ENCODE measurements at regions not wholly inside any gene's neighbourhood (a gene's known extent, or its start where the extent isn't known, plus 50 kb on each side); places are given as distances from the start of the nearest gene placed in this dataset.
"Not testable (repeated sequence)": the region's sequence is repeated elsewhere in the genome, so short reads cannot be mapped to it uniquely, and the experiment has no call there.

DNA sequence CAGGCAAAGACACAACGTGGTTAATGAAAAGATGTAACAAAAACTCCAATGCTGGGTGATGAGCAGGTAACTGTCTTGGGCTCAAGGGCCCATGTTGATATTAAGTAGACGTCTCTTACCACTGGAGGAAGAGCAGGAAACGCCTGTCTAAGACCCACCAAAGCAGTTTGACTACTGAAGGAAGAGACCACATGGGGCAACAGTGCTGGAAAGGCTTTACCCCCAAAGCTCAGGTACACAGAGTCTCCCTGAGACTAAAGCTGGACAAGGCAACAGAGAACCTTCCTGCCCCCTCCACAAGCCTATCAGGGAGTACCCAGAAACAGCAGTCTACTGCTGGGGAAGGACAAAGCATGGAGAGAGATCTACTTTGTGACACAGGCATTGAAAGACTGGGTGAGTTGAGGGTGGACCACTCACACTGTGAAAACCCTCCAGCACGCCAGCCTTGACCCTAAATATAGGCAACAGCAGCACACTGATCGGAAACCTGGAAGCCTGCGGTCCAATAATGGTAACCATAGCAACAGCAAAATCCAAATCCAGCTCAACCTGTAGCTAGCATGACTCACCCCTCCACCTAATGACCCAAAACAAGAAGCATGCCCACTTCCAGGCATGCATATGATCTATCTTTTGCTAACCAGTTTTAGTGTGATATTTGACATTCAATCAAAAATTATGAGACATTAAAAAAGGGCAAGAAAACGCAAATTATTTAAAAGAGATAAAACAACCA lies 270.5 kb upstream of the SDK2 start:
- no peaks in the 10 kb centered on the region for H3K27me3 Mint-ChIP-seq (ENCODE audit: unreplicated experiment)
- H3K4me1 Mint-ChIP-seq (ENCODE audit: unreplicated experiment) = no peaks in the 10 kb centered on the region
- DNase-seq (ENCODE audit: low spot score) = no peak

GRCh38 chr17:73919033-73919432 lies 274.8 kb upstream of the SDK2 start:
- H3K27me3 Mint-ChIP-seq (ENCODE audit: unreplicated experiment); DNase-seq (ENCODE audit: low spot score); H3K27ac Mint-ChIP-seq (ENCODE audit: unreplicated experiment); H3K9me3 Mint-ChIP-seq (ENCODE audit: unreplicated experiment); H3K4me1 Mint-ChIP-seq (ENCODE audit: unreplicated experiment); H3K36me3 Mint-ChIP-seq (ENCODE audit: low read depth, unreplicated experiment); H3K4me3 Mint-ChIP-seq (ENCODE audit: unreplicated experiment): not testable (repeated sequence)

More for the DNA sequence above, 270.5 kb upstream of the SDK2 start:
- H3K27ac Mint-ChIP-seq (ENCODE audit: unreplicated experiment) = no peak overlapping the region
- H3K36me3 Mint-ChIP-seq (ENCODE audit: low read depth, unreplicated experiment) = no peaks in the 10 kb centered on the region
- TF ChIP-seq CTCF (IDR thresholded peaks at IDR 0.05; ENCODE audit: unreplicated experiment) = no peak
- H3K9me3 Mint-ChIP-seq (ENCODE audit: unreplicated experiment) = no peaks in the 10 kb centered on the region
- no peak overlapping the region for H3K4me3 Mint-ChIP-seq (ENCODE audit: unreplicated experiment)

- Mint-ChIP-seq H3K27ac (ENCODE audit: unreplicated experiment) (no peak overlapping the region), H3K9me3 (ENCODE audit: unreplicated experiment) (no peaks in the 10 kb centered on the region), H3K4me1 (ENCODE audit: unreplicated experiment) (no peaks in the 10 kb centered on the region), H3K36me3 (ENCODE audit: low read depth, unreplicated experiment) (no peaks in the 10 kb centered on the region), H3K27me3 (ENCODE audit: unreplicated experiment) (no peaks in the 10 kb centered on the region), H3K4me3 (ENCODE audit: unreplicated experiment) (no peak overlapping the region)
- no peak for DNase-seq (ENCODE audit: low spot score)
- TF ChIP-seq CTCF (IDR thresholded peaks at IDR 0.05; ENCODE audit: unreplicated experiment) = no peak
Measured at GRCh38 chr17:73921306-73921705, 277.1 kb upstream of the SDK2 start.

- no peaks in the 10 kb centered on the region for H3K27me3 Mint-ChIP-seq (ENCODE audit: unreplicated experiment)
- no peak for TF ChIP-seq CTCF (IDR thresholded peaks at IDR 0.05; ENCODE audit: unreplicated experiment)
- no peak overlapping the region for H3K4me3 Mint-ChIP-seq (ENCODE audit: unreplicated experiment)
- H3K9me3 Mint-ChIP-seq (ENCODE audit: unreplicated experiment) = no peaks in the 10 kb centered on the region
- no peak overlapping the region for H3K27ac Mint-ChIP-seq (ENCODE audit: unreplicated experiment)
- no peaks in the 10 kb centered on the region for H3K4me1 Mint-ChIP-seq (ENCODE audit: unreplicated experiment)
- H3K36me3 Mint-ChIP-seq (ENCODE audit: low read depth, unreplicated experiment) = no peaks in the 10 kb centered on the region
- no peak for DNase-seq (ENCODE audit: low spot score)
Measured at GRCh38 chr17:73924114-73924908, 279.2 kb upstream of the RPL38 start.

DNA sequence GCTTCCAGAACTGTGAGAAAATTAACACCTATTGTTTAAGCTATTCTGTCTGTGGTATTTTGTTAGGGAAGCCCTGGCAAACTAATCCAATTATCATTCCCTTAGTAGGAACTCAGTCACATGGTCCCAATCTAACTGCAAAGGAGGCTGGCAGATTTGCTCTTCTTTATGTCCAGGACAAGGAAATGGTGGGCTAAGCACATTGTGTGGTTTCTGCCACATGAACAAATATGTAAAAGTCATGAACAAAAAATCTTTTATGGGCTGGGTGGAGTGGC lies 278.6 kb upstream of the RPL38 start:
- peaks cover 2% of the 10 kb centered on the region for H3K27me3 Mint-ChIP-seq (ENCODE audit: unreplicated experiment)
- H3K9me3 Mint-ChIP-seq (ENCODE audit: unreplicated experiment) = no peaks in the 10 kb centered on the region
- H3K4me1 Mint-ChIP-seq (ENCODE audit: unreplicated experiment) = no peaks in the 10 kb centered on the region
- TF ChIP-seq CTCF (IDR thresholded peaks at IDR 0.05; ENCODE audit: unreplicated experiment) = no peak
- no peak overlapping the region for H3K27ac Mint-ChIP-seq (ENCODE audit: unreplicated experiment)
- H3K36me3 Mint-ChIP-seq (ENCODE audit: low read depth, unreplicated experiment) = no peaks in the 10 kb centered on the region
- no peak for DNase-seq (ENCODE audit: low spot score)
- no peak overlapping the region for H3K4me3 Mint-ChIP-seq (ENCODE audit: unreplicated experiment)

Data from endothelial cell (in vitro differentiated cells).